Nucleus accumbens (tissue), 56 donors: ENCODE measurements at regions not wholly inside any gene's neighbourhood (a gene's known extent, or its start where the extent isn't known, plus 50 kb on each side); places are given as distances from the start of the nearest gene placed in this dataset.
"Not testable (repeated sequence)": the region's sequence is repeated elsewhere in the genome, so short reads cannot be mapped to it uniquely, and the experiment has no call there.

Experiments used
- DNase-seq, 56 donors: peaks; one replicate each; lab custom pipeline; 2025; lab: John Stamatoyannopoulos, UW

DNA sequence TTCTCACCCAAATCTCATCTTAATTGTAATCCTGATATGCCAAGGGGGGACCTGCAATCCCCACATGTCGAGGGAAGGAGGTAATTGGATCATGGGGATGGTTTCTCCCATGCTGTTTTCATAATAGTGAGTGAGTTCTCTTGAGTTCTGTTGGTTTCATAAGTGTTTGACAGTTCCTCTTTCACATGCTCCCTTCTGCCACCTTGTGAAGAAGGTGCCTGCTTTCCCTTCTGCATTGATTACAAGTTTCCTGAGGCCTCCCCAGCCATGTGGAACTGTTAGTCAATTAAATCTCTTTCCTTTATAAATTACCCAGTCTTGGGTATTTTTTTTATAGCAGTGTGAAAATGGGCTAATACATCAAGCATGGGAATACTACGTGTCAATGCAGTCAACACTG, 925.0 kb upstream of the MAN1A1 start:
- no peak for DNase-seq

DNA sequence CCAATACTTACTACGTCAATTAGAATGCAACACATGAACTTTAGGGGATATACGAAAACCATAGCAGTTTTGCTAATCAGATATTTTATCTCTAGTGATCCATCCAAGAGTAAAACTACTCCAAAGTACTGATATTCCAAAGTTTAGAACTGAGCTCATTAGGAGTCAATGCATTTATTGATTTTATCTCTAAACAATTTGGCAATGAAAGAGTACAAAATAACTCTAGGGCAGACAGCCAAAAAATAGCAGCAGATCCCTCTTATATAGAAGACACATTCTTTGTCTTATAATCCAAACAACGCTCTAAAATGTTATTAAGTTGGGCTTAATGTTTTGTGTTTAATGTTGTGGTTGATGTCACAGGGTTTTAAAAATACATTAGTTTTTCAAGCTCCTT, 923.9 kb upstream of the MAN1A1 start:
- no peak for DNase-seq

DNA sequence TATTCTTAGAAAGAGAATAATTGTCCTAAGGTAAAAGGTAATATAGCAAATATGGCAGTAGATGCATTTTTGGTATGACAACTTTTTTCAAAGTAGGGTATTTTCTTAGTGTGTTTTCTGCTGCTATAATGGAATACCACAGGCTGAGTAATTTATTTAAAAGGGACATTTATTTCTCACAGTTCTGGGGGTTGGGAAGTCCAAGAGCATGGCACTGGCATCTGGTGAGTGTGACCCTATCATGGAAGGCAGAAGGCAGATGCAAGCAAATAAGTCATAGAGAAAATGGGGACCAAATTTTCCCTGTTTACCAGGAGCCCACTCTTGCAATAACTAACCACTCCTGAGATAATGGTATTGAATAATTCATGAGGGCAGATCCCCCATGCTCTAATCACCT, 922.5 kb upstream of the MAN1A1 start:
- DNase-seq = no peak

DNA sequence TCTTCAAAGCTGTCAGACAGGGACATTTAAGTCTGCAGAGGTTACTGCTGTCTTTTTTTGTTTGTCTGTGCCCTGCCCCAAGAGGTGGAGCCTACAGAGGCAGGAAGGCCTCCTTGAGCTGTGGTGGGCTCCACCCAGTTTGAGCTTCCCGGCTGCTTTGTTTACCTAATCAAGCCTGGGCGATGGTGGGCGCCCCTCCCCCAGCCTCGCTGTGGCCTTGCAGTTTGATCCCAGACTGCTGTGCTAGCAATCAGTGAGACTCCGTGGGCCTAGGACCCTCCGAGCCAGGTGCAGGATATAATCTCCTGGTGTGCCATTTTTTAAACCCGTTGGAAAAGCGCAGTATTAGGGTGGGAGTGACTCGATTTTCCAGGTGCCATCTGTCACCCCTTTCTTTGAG, 918.7 kb upstream of the MAN1A1 start:
- not testable (repeated sequence) for DNase-seq

DNA sequence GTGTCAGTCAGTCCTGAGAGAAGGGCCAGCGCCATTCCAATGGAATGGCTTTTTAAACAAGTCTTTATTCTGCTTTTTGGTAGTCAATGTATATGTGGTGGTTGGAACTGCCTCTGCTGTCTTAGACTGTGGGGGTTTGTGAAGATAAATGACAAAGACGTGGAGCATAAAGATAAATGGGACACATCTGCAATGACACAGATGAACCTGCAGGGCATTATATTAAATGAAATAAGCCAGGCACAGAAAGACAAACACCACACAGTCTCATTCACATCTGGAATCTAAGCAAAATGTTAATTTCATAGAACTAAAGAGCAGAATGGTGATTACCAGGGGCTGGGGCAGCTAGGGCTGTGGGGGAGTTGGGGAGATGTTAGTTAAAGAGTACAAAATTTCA, 912.8 kb upstream of the MAN1A1 start:
- DNase-seq = no peak

DNA sequence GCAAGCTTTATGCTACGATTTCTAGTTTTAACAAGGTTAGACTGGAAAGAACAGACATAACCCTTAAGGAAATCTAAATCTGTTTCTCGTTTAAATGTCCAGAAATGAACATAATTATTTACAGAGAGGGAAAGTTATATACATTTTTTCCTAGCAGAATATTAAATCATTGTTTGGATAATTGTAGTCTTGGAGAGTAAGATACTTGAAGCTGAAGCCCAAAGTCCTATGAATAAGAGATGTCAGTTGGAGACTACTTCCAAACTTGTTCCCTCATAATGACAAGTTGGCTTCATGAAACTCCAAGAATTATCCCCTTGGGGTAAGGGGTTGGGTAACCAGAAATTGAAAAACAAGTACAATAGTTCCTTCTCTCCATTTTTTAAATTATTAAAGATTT, 911.1 kb upstream of the MAN1A1 start:
- no peak for DNase-seq

DNA sequence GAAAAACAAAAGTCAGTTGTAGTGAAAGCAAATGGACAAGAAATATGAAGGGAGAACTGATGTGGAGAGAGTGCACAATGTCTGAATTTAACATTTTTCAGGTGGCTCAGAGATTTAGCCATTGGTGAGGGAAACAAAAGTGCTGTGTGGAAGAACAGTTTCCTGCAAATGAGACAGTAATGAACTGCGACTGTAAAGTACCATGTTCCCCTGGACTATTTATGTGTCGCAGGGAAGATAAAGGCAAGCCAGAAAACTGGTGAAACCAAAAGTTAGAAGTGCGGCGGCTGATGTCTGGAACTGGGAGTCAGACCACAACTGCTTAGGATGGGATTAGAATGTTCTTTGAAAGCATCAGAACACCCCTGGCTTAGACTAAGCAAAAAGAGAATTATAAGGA, 905.1 kb upstream of the MAN1A1 start:
- no peak for DNase-seq

DNA sequence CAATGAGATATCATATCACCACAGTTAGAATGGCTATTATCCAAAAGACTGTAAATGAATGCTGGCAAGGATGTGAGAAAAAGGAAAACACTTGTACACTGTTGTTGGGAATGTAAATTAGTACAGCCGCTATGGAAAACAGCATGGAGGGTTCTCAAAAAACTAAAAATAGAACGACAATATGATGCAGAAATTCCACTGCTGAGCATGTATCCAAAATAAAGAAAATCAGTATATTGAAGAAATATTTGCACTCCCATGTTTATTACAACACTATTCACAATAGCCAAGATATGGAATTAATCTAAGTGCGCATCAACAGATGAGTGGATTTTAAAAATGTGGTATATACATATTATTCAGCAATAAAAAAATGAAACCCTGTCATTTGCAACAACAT, 898.9 kb upstream of the MAN1A1 start:
- no peak for DNase-seq

DNA sequence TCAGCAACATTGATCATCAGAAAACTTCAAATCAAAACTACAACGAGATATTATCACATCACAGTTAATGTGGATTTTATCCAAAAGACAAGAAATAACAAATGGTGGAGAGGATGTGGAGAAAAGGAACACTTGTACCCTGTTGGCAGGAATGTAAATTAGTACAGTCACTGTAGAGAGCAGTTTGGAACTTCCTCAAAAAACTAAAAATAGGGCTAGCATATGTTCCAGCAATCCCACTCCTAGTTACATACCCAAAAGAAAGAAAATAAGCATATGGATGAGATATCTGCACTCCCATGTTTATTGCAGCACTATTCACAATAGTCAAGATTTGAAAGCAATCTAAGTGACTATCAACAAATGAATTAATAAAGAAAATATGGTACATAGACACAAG, 887.7 kb upstream of the MAN1A1 start:
- no peak for DNase-seq

DNA sequence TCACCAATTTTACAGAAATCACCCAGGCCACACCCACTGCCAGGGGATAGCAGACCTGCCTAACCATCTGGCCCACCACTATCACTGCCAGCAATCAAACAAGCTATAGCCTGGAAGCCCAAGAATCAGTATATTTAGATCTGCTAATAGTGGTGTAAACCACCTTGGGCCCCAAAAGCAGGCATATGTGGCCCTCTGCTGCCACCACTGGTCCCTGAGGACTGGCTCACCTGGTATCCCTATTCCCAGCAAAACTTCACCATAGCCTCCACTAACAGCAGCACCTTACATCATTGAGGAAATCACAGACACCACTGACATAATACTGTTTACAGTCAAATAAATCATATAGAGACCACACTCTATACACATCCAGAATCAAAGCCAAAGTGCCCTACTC, 880.4 kb upstream of the MAN1A1 start:
- DNase-seq = no peak

DNA sequence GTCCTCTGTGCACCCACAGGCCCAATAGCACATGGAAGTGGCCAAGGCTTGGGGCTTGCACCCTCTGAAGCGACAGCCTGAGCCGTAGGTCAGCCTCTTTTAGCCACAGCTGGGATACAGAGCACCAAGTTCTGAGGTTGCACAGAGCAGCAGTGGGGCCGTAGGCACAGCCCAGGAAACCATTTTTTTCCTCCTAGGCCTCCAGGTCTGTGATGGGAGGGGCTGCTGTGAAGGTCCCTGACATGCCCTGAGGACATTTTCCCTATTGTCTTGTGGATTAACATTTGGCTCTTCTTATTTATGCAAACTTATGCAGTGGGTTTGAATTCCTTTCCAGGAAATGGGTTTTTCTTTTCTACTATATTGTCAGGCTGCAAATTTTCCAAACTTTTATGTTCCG, 878.7 kb upstream of the MAN1A1 start:
- DNase-seq = no peak

DNA sequence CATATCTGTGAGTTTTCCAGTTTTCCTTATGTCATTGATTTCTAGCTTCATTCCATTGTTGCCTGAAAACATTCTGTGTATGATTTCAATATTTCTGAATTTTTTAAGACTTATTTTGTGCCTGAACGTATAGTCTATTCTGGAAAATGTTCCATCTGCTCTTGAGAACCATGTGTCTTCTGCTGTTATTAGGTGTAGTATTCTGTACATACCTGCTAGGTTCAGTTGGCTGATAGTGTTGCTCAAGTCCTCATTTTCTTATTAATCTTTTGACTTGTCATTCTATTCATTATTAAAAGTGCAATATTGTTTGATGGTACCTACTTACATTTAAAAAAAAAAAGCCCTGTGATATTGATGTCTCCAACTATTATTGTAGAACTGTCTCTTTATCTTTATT, 869.8 kb upstream of the MAN1A1 start:
- DNase-seq = no peak

DNA sequence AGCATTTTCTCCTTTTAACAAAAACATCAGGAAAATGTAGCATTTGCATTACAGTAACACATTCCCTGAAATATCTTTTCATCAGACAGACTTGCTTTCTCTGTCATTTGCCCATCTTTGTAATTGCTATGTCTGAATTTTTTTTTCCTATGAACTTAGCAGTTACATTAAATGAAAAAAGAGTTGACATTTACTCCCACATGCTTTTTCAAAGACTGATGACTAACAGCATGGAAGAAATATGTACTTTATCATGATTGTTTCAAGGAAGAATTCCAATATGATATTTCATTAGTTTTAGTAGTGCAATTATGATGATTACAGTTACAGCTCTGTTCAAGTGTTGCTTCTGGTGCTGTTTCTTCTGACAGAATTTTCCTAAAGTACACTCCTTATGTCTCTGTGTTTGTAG, 864.5 kb upstream of the MAN1A1 start:
- DNase-seq = no peak

DNA sequence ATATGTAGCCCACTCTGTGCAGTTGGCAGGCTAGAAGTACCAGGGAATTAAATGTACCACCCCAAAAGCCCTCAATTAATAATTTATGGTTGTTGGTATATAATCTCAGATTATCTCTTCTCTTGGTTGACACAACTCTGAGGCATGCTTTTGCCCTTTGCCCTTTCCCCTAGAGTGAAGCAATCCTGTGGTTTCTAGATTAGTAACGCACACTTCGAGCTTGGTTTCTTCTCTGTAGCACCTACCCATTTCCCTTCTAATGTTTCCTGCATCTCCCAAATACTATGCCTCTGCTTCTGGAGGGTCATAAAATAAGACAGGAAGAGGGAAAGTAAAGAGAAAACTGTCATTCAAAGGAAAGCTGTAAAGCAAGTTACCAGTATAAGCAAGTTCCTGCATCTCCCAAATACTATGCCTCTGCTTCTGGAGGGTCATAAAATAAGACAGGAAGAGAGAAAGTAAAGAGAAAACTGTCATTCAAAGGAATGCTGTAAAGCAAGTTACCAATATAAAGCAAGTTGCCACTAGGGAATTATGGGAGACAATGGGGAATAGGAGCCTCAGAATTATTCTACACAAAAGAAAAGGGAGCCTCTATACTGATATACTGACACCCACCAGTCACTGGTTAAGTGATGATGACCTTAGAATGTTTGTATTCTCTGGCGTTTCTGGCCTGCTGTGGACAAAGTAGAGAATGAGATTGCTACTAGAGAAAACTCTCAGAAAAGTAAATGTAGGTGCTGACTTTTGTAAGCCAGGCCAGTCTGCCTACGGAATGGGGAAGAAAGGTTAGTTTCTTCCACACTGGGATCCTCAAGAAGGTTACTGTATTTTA, 862.6 kb upstream of the MAN1A1 start:
- no peak for DNase-seq

DNA sequence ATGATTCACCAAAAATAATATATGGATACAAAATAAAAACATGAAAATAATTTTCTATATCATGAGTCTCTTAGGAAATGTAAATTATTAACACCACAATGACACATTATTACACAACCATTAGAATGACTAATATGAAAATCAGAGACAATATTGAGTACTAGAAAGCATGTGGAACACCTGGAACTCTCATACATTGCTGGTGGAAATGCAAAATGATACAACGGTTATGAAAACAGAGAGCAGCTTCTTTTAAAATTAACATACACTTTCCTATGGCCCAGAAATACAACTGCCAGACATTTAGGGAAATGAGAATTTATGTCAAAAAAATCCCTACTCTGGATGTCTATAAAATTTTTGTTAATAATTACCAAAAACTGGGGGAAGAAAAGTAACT, 853.3 kb upstream of the MAN1A1 start:
- DNase-seq = no peak

DNA sequence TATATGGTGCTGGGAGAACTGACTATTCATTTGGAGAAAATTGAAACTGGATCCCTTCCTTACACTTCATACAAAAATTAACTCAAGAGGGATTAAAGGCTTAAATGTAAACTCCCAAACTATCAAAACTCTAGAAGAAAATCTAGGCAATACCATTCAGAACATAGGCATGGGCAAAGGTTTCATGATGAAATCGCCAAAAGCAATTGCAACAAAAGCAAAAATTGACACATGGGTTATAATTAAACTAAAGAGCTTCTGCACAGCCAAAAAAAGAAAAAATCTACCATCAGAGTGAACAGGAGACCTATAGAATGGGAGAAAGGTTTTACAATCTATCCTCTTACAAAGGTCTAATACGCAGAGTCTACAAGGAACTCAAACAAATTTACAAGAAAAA, 851.3 kb upstream of the MAN1A1 start:
- no peak for DNase-seq

DNA sequence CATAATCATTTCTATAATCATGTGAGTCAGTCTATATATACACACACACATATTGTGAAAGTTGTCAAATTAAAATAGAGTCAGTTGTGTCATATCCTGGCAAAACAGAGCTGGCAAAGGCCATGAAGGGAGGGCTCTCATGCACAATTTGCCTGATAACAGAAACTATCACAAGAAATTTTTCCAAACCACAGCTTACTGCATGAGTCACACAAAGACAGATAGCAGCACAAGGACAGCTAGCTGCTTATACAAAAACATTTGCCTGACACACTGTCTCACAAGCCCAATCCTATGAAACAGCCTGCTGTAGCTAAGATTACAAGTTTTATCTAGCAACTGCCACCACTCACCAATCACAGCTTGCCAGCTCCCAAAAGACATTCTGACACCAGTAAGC, 848.5 kb upstream of the MAN1A1 start:
- no peak for DNase-seq

DNA sequence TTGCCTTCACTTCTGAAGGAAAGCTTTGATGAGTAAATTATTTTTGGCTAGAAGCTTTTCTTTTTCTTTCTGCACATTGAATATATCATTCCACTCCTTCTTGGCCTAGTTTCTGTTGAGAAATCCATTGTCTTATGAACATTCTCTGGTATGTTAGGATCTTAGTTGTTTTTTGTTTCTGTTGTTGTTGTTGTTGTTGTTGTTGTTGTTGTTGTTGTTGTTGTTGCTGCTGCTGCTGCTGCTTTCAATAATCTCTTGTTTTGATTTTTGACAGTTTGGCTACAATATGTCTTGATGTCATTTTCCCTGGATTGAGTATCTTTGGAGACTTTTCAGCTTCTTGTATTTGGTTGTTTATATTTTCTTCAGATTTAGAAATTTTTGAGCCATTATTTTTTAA, 836.5 kb upstream of the MAN1A1 start:
- DNase-seq = no peak

DNA sequence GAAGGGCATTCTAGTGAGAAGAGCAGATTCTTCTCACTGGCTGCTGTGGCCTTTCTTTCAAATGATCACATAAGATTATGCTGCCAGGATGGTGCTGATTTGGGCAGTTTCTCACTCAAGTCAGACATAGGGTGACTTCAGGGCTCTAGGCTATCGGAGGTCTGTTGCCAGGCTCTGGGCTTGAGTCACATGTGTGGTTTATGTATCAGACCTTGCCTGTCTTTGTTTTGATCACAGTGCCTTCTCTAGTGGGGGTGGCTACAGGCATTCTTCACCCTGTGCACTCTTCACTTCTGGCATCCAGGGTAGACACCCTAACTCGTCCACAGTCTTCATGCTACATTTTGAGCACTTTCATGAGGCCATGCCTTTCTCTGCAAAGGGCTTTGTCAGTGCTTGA, 823.7 kb upstream of the MAN1A1 start:
- DNase-seq = no peak

DNA sequence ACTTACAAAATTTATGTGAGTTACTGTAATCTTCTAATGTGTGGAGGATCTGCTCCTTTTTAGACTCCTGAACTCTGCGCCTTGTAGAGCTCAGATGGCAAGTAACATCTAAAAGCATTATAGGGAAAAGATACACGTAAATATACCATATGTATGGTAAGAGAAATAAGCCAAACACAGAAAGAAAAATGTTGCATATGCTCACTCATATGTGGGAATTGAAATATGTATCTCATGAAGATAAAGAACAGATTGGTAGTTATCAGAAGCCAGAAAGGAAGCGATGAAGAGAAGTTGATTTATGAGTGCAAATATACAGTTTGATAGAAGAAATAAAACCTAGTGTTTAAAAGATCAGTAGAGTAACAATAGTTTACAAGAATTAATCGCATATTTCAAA, 815.0 kb upstream of the MAN1A1 start:
- DNase-seq = no peak

DNA sequence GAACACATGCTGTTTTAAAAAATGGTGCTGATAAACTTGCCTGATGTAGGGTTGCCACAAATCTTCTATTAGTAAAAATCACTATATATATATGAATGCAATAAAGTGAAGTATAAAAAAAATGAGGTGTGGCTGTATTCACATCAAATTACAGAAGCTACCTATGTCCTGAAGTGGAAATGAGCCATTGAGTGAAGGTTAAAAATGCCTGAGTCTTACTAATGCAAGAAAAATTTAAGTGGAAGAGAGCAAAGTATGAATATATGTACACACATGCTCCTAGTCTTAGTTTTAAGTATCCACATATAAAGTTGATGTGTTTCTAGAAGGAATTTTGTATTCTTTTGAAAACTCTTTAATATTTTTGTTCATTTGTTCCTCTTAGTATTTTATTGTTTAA, 808.3 kb upstream of the MAN1A1 start:
- DNase-seq = no peak

DNA sequence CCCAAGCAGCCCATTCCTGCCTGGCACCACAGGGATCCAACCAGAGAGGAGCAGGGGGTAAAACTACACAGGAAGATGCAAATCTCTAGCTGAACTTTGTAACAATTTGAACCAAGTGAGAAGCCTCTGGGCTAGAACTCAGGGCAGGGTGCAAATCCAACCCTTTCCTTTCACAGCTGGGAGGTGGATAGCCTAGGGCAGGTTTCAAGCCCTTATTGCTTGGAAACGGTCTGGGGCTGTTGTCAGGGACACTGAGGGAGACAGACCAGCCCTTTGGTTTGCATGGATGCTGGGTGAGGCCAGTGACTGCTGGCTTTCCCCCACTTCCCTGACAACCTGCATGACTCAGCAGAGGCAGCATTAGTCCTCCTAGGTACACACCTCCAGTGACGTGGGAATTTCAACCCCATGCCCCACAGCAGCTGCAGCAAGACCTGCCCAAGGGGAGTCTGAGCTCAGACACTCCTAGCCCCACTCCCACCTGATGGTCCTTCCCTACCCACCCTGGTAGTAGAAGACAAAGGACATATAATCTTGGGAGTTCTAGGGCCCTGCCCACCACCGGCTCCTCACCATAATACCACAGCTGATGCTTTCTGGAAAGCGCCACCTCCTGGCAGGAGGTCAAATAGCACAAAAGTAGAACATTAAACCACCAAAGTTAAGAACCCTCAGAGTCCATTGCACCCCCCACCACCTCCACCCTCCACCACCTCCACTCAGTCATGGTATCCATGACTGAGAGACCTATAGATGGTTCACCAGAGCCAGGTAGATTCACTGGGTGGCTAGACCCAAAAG, 797.7 kb upstream of the MAN1A1 start:
- DNase-seq = no peak
